HEK293 (cell line): ENCODE measurements at regions not wholly inside any gene's neighbourhood (a gene's known extent, or its start where the extent isn't known, plus 50 kb on each side); places are given as distances from the start of the nearest gene placed in this dataset.
"Not testable (repeated sequence)": the region's sequence is repeated elsewhere in the genome, so short reads cannot be mapped to it uniquely, and the experiment has no call there.

ENCODE experiments used
- BCL11A ChIP-seq: fragments of 450-650 bp; formaldehyde crosslinking; IDR thresholded peaks from 2 replicates; pipeline ENCODE4 v1.5.1; 2016; ENCODE audit warnings: low read depth, missing biosample characterization, missing genetic modification characterization
- CTCF ChIP-seq: fragments of 450-650 bp; formaldehyde crosslinking; IDR thresholded peaks from 2 replicates; pipeline ENCODE4 v1.5.1; 2016; ENCODE audit warnings: missing biosample characterization, missing genetic modification characterization
- GLI4 ChIP-seq: fragments of 450-650 bp; formaldehyde crosslinking; IDR thresholded peaks from 2 replicates; pipeline ENCODE4 v1.5.1; 2016; ENCODE audit warnings: missing biosample characterization, missing genetic modification characterization
- SALL2 ChIP-seq: fragments of 450-650 bp; formaldehyde crosslinking; IDR thresholded peaks from 2 replicates; pipeline ENCODE4 v1.5.0; 2017; ENCODE audit warnings: missing biosample characterization, mild to moderate bottlenecking, missing genetic modification characterization, borderline replicate concordance
- ZNF214 ChIP-seq: fragments of 450-650 bp; formaldehyde crosslinking; IDR thresholded peaks from 2 replicates; pipeline ENCODE4 v1.5.1; 2017; ENCODE audit warnings: missing biosample characterization, mild to moderate bottlenecking, missing genetic modification characterization, borderline replicate concordance
- ZNF302 ChIP-seq: fragments of 450-650 bp; formaldehyde crosslinking; IDR thresholded peaks from 2 replicates; pipeline ENCODE4 v1.5.1; 2016; ENCODE audit warnings: missing biosample characterization, missing genetic modification characterization, low read depth
- ZNF561 ChIP-seq: fragments of 450-650 bp; IDR thresholded peaks from 2 replicates; pipeline ENCODE4 v1.5.1; 2018; ENCODE audit warnings: missing biosample characterization, missing genetic modification characterization, borderline replicate concordance
- ZNF596 ChIP-seq: fragments of 450-650 bp; IDR thresholded peaks from 2 replicates; pipeline ENCODE4 v1.5.0; 2018; ENCODE audit warnings: missing biosample characterization, mild to moderate bottlenecking, missing genetic modification characterization, moderate library complexity
- TF ChIP-seq, protein P1 (sequence below): fragments of 450-650 bp; IDR thresholded peaks from 2 replicates; pipeline ENCODE4 v1.5.1; 2018; ENCODE audit warnings: missing biosample characterization, missing genetic modification characterization
- TF ChIP-seq, protein P2 (sequence below): fragments of 450-650 bp; formaldehyde crosslinking; IDR thresholded peaks from 2 replicates; pipeline ENCODE4 v1.5.1; 2016; ENCODE audit warnings: missing biosample characterization, missing genetic modification characterization
- TF ChIP-seq, protein P3 (sequence below): sonication (generic); formaldehyde crosslinking; IDR thresholded peaks from 2 replicates; pipeline ENCODE4 v1.8.1; 2022; ENCODE audit warnings: mild to moderate bottlenecking, moderate library complexity, missing genetic modification reagents

DNA sequence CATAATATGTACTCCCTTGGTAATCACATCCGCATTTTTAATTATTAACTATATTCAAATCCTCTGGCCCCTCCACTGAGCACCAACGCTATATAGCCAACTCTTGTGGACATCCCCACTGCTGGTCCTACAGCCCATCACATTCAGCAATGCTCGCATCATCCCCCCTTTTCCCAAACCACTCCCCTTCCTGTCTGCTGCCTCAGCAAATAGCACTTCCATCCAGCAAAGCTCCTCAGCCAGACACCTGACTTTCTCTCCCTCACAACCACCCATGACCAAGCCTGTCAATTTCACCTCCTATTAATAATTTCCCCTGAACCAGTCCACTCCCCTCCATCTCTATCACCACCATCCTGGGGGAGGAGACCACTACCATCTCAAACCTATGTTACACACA is 65.5 kb upstream of the KIF2A start:
- TF ChIP-seq ZNF214 (tag by site-specific recombination); SALL2 (tag by site-specific recombination); ZNF302 (tag by site-specific recombination); GLI4 (tag by site-specific recombination); CTCF (tag by site-specific recombination); BCL11A (tag by site-specific recombination); ZNF561 (tag by site-specific recombination); ZNF596: not testable (repeated sequence)
- TF ChIP-seq, protein P1, sequence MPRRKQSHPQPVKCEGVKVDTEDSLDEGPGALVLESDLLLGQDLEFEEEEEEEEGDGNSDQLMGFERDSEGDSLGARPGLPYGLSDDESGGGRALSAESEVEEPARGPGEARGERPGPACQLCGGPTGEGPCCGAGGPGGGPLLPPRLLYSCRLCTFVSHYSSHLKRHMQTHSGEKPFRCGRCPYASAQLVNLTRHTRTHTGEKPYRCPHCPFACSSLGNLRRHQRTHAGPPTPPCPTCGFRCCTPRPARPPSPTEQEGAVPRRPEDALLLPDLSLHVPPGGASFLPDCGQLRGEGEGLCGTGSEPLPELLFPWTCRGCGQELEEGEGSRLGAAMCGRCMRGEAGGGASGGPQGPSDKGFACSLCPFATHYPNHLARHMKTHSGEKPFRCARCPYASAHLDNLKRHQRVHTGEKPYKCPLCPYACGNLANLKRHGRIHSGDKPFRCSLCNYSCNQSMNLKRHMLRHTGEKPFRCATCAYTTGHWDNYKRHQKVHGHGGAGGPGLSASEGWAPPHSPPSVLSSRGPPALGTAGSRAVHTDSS (tag by site-specific recombination), result not testable (repeated sequence)
- TF ChIP-seq, protein P2, sequence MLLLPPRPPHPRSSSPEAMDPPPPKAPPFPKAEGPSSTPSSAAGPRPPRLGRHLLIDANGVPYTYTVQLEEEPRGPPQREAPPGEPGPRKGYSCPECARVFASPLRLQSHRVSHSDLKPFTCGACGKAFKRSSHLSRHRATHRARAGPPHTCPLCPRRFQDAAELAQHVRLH (tag by site-specific recombination), result not testable (repeated sequence)
- TF ChIP-seq, protein P3, sequence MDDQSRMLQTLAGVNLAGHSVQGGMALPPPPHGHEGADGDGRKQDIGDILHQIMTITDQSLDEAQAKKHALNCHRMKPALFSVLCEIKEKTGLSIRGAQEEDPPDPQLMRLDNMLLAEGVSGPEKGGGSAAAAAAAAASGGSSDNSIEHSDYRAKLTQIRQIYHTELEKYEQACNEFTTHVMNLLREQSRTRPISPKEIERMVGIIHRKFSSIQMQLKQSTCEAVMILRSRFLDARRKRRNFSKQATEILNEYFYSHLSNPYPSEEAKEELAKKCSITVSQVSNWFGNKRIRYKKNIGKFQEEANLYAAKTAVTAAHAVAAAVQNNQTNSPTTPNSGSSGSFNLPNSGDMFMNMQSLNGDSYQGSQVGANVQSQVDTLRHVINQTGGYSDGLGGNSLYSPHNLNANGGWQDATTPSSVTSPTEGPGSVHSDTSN (CRISPR knock-in tag), result not testable (repeated sequence)
